NCI-H1105 (cell line): ENCODE measurements at regions not wholly inside any gene's neighbourhood (a gene's known extent, or its start where the extent isn't known, plus 50 kb on each side); places are given as distances from the start of the nearest gene placed in this dataset.
A peak's percentile ranks its signal among the peaks of the same experiment; 100 is the strongest.
"Not testable (repeated sequence)": the region's sequence is repeated elsewhere in the genome, so short reads cannot be mapped to it uniquely, and the experiment has no call there.

Experiments
- DNase-seq: peaks from one replicate; lab custom pipeline; 2025; lab: John Stamatoyannopoulos, UW

DNA sequence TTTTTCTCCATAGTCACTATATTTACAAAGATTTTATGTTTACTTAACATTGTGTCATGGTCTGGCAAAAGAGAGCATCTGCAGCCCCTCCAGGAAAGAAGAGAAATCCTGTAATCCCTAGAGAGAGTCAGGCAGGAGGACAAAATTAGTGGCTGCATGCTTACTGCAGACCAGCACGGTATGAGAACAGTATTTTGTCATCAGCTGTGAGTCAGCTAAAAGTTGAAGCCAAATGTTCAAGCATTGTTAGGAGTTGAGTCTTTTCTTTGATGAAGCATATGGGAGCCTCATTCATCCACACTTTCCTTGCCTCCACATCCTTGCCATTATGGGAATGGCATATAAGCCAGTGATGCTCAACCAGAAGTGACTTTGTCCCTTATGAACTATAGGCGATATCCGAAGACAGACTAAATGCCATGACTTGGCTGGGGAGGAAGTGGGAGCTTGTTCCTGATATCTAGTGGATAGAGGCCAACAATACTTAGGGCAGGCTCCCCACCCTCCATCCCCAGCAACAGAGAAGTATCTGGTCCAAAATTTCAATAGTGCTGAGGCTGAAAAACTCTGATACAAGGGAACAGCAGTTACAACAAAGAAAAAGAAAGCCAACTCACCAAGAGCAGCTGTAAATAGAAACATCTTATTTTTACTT is 112.0 kb upstream of the OR5AK2 start:
- no peak for DNase-seq

DNA sequence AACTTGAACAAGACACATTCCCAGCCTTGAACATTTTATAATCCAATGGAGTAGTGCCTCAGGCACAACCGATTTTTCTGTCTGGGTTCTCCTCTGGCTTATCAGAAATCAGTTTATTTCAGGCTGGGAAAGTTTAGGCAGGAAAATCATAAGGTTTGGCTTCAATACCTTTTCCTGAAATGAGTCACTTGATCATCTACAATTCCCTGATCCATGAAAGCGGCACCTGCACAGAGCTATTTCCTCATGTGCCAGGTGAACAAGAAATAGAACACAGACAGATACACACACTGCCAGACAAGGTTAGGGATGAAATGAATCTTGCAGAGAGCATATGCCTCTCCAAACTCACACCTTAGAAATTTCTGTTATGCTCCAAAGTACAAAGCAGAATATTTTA is 106.7 kb upstream of the OR9G4 start:
- DNase-seq = no peak

GRCh38 chr11:56852131-56852530 is 103.6 kb upstream of the OR9G4 start:
- no peak for DNase-seq

- no peak for DNase-seq
Measured at GRCh38 chr11:56849852-56850251, 101.4 kb upstream of the OR9G4 start.

- no peak for DNase-seq
Measured at GRCh38 chr11:56849250-56849649, 100.8 kb upstream of the OR9G4 start.

GRCh38 chr11:56848141-56848809 is 99.8 kb upstream of the OR9G4 start:
- no peak for DNase-seq

- no peak for DNase-seq
Measured at GRCh38 chr11:56846631-56847576, 98.4 kb upstream of the OR9G4 start.

DNA sequence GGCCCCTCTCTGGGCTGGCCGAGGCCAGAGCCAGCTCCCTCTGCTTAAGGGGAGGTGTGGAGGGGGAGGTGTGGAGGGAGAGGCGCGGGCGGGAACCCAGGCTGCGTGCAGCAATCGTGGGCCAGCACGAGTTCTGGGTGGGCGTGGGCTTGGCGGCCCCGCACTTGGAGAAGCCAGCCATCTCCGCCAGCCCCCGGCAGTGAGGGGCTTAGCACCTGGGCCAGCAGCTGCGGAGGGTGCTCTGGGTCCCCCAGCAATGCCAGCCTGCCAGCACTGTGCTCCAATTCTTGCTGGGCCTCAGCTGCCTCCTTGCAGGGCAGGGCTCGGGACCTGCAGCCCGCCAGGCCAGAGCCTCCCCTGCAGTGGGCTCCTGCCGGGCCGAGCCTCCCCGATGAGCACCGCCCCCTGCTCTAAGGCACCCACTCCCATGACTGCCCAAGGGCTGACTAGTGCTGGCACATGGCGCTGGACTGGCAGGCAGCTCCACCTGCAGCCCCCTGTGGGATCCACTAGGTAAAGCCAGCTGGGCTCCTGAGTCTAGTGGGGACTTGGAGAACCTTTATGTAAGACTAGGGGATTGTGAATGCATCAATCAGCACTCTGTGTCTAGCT is 96.7 kb upstream of the OR9G4 start:
- no peak for DNase-seq

DNA sequence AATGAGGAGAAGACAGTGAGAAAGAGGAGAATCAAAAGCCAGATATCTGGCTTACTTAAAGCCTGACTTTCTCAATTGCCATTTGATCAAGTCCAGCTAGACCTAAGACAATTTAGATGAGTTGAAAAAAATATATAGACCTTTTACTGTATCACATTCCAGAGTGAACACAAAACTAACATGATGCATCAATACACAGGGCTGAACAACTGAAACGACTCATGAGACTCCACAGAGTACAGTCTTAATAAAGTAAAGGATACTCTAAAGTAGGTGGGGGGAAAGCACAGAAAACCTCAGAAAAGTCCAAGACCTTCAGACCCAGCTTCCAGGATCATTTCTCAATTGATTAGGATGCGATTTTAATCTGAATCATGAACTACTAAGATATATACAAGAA is 95.3 kb upstream of the OR9G4 start:
- no peak for DNase-seq

DNA sequence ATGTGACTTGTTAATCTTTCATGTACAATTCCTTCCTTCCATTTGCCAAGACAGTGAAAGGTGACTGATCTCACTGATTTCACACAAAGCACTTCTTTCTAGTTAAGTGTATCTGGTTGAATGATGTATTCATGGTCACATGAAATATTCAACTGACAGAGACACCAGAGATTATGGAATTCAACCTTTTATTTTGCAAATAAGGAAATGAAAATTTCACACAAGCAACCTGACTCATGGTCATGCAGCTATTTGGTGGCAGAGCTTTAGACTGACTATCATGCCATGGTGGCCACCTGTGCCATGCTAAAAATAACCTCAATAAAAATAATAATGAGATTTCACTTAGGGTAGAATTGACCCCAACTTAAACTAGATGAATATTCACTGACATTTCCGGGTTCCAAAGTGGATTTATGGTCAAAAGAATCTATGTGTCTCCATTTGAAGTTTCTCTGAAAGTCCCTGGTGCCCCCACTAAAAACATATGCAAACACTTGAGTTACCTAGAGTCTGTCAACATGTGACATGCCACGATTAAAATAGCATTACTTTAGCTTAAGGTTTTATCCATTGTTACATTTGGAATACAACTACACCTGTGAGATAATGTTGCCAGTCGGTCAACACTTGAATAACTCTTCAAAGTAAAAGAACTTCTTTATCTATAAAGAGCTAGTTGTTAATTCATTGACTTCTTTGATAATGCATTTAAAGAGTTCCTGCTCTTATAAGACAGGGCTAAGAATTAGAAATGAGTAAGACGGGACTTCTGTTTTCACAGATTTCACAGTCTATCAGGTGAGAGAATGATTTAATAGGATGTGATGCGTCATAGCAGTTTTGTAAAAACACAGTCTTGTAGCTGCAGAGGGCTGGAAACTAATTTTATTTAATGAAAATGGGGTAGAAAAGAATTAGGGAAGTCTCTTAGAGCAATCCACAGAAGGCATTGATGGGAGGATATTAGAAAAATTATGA is 94.6 kb upstream of the OR9G4 start:
- no peak for DNase-seq

DNA sequence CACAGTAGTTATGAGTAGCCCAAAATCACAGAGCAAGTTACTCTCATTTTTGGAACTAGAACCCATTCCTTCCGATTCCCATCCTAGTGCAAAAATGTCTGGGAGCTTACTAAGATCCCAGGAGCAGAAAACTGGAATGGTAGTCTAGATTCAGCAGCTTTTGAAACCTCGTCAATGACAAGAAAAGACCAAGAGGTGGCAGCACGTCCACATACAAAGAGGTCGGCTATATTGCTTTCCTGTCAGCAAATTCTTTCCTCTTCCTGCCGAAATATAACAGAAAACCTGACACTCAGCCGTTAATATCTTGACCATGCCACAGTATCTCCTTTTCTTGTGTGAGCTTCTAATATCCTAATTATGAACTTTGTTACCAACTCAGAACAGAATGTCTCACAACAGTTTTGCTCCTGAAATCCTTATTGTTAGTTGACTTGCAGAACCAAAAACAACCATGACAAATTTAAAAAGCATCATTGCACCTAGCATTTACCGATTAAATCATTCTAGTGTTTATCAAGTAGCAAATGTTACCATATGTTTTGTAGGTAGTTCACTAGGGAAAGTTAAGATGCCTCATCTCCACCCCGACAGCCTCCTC is 92.8 kb upstream of the OR9G4 start:
- peak; percentile 21 for DNase-seq

DNA sequence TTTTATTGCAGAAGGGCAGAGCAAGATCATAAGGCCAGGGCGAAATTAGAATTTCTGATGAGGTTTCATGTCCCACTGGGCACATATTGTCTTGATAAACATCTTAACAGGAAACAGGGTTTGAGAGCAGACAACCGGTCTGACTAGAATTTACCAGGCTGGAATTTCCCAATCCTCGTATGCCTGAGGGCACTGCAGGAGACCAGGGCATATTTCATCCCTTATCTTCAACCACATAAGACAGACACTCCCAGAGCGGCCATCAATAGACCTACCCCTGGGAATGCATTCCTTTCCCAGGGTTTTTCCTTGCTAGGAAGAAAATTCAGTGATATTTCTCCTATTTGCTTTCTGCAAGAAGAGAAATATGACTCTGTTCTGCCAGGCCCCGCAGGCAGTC is 78.9 kb upstream of the OR9G4 start:
- DNase-seq = not testable (repeated sequence)

DNA sequence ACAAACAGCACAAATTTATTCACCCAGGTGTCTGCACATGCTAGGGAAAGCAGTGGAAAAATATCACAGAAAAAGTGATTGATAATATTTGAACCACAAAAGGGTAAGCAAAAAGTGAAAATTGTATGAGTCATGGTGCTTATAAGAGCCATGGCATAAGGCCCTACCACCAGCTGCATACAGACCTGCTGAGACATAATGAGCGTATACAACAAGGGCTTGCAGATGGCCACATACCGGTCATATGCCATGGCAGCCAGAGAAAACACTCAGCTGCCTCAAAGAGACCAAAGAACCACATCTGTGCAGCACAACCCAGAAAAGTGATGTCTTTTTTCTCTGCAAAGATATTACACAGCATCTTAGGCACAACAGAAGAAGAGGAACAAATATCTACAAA is 71.4 kb upstream of the OR9G4 start:
- DNase-seq = no peak

DNA sequence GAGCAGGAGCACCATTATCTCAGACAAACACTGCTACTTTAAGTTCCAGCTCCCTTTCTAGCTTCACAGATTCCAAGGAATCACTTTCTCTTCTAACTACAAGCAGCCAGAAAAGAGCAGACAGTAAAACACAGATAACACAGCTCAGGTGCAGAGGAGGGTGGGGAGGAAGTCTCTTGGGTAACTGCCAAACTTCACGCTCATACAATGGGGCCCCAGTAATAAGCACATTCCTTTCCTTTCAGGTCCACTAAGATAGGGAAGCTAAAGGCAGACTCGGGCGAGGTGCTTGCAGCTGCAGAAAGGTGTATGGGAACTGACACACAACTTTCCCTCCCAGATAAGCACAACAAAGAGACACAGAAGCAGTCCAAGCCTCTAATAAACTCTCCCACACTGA is 69.2 kb upstream of the OR9G4 start:
- no peak for DNase-seq

GRCh38 chr11:56816259-56816658 is 67.8 kb upstream of the OR9G4 start:
- no peak for DNase-seq

GRCh38 chr11:56808326-56808725 is 59.8 kb upstream of the OR9G4 start:
- no peak for DNase-seq

DNA sequence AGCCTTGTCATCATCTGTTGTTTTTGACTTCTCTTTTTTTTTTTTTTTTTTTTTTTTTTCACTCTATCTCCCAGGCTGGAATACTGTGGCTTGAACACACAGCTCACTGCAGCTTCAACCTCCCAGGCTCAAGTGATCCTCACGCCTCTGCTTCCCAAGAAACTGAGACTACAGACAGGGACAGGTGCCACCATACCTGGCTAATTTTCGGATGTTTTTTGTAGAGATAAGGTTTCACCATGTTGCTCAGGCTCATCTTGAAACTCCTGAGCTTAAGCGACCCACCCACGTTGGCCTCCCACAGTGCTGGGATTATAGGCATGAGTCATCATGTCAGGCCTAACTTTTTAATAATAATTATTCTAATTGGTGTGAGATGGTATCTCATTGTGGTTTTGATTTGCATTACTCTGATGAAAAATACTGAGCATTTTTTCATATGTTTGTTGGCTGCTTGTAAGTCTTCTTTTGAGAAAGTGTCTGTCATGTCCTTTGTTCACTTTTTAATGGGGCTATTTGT is 51.3 kb upstream of the OR9G4 start:
- DNase-seq = no peak
